AG10803 (cell line): ENCODE measurements at regions not wholly inside any gene's neighbourhood (a gene's known extent, or its start where the extent isn't known, plus 50 kb on each side); places are given as distances from the start of the nearest gene placed in this dataset.

Experiments
- DNase-seq: peaks from one replicate; pipeline ENCODE4 v3.0.0; 2010; ENCODE audit warnings: low read depth
- H3K4me3 ChIP-seq: 2 replicates; pipeline ENCODE4 v1.5.1; 2011; ENCODE audit warnings: mild to moderate bottlenecking, low read length, control low read depth
- CTCF ChIP-seq: conservative IDR thresholded peaks from 2 replicates; pipeline ENCODE4 v1.5.1; 2011; ENCODE audit warnings: mild to moderate bottlenecking, low read length, control low read depth, inconsistent platforms

DNA sequence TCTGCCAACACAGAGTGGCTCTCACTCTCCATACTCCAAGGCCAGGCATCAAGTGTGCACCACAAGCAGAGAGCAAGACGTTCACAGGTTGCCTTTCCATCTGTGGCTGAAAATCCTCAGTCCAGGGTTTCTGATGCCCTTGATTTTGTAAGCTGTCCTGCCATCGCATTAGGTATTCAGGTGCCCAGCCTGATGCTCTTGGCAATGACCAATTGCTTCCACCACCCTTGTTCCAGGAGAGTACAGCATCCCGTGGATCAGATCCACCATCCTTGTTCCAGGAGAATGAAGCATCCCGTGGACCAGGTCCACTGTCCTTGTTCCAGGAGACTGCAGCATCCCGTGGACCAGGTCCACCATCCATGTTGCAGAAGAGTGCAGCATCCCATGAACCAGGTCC, 133.4 kb upstream of the GPC1 start:
- no peak for TF ChIP-seq CTCF

DNA sequence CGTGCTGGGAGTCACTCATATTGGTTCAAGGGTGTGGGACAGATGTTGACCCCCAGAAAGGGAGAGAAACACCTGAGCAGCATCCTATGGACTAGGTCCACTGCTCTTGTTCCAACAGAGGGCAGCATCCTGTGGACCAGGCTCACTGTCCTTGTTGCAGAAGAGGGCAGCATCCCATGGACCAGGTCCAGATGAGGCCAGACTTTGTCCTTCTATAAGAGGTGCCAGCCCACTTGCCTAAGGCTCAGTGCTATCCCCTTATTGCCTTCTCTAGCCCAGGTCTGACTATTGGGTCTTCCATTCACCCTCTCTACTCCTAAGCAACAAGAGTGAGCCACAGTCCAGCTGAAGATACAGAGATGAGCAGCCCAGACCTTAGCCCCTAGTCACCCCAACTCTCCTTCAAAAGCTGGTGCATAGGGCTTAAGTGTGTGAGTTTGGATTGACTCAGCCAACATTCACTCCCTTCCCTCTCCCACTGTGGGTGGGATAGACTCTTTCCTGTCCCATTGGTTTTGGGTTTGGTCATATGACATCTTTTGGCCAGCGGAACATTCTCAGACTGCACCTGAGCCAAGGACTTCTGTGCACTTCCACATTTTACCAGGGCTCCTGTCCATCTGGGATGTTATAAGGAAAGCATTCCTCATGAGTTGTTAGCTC, 132.4 kb upstream of the GPC1 start:
- no peak for TF ChIP-seq CTCF
- DNase-seq, result no peak
- H3K4me3 ChIP-seq, result no peak overlapping the region

More for the DNA sequence above, 133.4 kb upstream of the GPC1 start:
- DNase-seq, result no peak
- H3K4me3 ChIP-seq, result no peak overlapping the region

GRCh38 chr2:240303896-240304745, 131.3 kb upstream of the GPC1 start:
- no peak for TF ChIP-seq CTCF
- DNase-seq, result no peak
- no peak overlapping the region for H3K4me3 ChIP-seq

- DNase-seq, result no peak
- H3K4me3 ChIP-seq, result no peak overlapping the region
- no peak for TF ChIP-seq CTCF
These were observed 130.7 kb upstream of the GPC1 start for GRCh38 chr2:240304746-240305161.

GRCh38 chr2:240305369-240305962, 130.0 kb upstream of the GPC1 start:
- H3K4me3 ChIP-seq, result no peak overlapping the region
- DNase-seq, result no peak
- no peak for TF ChIP-seq CTCF

- TF ChIP-seq CTCF, result no peak
- no peak for DNase-seq
- H3K4me3 ChIP-seq, result no peak overlapping the region
These were observed 129.3 kb upstream of the GPC1 start for GRCh38 chr2:240306185-240306584.
